Type B pancreatic cell (in vitro differentiated cells): ENCODE measurements at regions not wholly inside any gene's neighbourhood (a gene's known extent, or its start where the extent isn't known, plus 50 kb on each side); places are given as distances from the start of the nearest gene placed in this dataset.

Experiments used
- DNase-seq: peaks from one replicate; pipeline ENCODE4 v3.0.0; 2021; ENCODE audit warnings: mixed read lengths; ENCODE audit not compliant: unreplicated experiment; ENCODE audit errors: extremely low spot score
- H3K27ac Mint-ChIP-seq: 2 replicates; pipeline ENCODE4 v1.8.0; 2021; ENCODE audit warnings: mild to moderate bottlenecking, mixed read lengths
- H3K27me3 Mint-ChIP-seq: 2 replicates; pipeline ENCODE4 v1.8.0; 2021; ENCODE audit warnings: mixed read lengths
- H3K36me3 Mint-ChIP-seq: 2 replicates; pipeline ENCODE4 v1.8.0; 2021; ENCODE audit warnings: mixed read lengths
- H3K4me1 Mint-ChIP-seq: one replicate; pipeline ENCODE4 v1.8.0; 2021; ENCODE audit warnings: mixed read lengths; ENCODE audit not compliant: unreplicated experiment
- H3K4me3 Mint-ChIP-seq: 2 replicates; pipeline ENCODE4 v1.8.0; 2021; ENCODE audit warnings: mild to moderate bottlenecking, mixed read lengths
- H3K9me3 Mint-ChIP-seq: 2 replicates; pipeline ENCODE4 v1.8.0; 2021; ENCODE audit warnings: mixed read lengths
- TF ChIP-seq, protein P1 (sequence below): fragments of 200-600 bp; sonication (generic); conservative IDR thresholded peaks from 2 replicates; pipeline ENCODE4 v1.5.0; 2021; ENCODE audit warnings: antibody characterized with exemption, mild to moderate bottlenecking

- Mint-ChIP-seq H3K27me3 (no peaks in the 10 kb centered on the region), H3K4me3 (no peak overlapping the region), H3K9me3 (no peaks in the 10 kb centered on the region), H3K4me1 (peaks cover 19% of the 10 kb centered on the region), H3K27ac (no peak overlapping the region), H3K36me3 (peaks cover 4% of the 10 kb centered on the region)
- DNase-seq = no peak
- TF ChIP-seq, protein P1, sequence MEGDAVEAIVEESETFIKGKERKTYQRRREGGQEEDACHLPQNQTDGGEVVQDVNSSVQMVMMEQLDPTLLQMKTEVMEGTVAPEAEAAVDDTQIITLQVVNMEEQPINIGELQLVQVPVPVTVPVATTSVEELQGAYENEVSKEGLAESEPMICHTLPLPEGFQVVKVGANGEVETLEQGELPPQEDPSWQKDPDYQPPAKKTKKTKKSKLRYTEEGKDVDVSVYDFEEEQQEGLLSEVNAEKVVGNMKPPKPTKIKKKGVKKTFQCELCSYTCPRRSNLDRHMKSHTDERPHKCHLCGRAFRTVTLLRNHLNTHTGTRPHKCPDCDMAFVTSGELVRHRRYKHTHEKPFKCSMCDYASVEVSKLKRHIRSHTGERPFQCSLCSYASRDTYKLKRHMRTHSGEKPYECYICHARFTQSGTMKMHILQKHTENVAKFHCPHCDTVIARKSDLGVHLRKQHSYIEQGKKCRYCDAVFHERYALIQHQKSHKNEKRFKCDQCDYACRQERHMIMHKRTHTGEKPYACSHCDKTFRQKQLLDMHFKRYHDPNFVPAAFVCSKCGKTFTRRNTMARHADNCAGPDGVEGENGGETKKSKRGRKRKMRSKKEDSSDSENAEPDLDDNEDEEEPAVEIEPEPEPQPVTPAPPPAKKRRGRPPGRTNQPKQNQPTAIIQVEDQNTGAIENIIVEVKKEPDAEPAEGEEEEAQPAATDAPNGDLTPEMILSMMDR = no peak
Observed at GRCh38 chr4:182063651-182064050, 179.6 kb upstream of the TENM3 start.

GRCh38 chr4:182065255-182065654 is 177.9 kb upstream of the TENM3 start:
- peaks cover 4% of the 10 kb centered on the region for H3K36me3 Mint-ChIP-seq
- no peaks in the 10 kb centered on the region for H3K27me3 Mint-ChIP-seq
- TF ChIP-seq, protein P1 = no peak
- no peak overlapping the region for H3K4me3 Mint-ChIP-seq
- no peaks in the 10 kb centered on the region for H3K9me3 Mint-ChIP-seq
- DNase-seq = no peak
- H3K4me1 Mint-ChIP-seq = peaks cover 19% of the 10 kb centered on the region
- H3K27ac Mint-ChIP-seq = no peak overlapping the region

- Mint-ChIP-seq H3K27ac (no peak overlapping the region), H3K27me3 (no peaks in the 10 kb centered on the region), H3K9me3 (no peaks in the 10 kb centered on the region), H3K4me1 (peaks cover 19% of the 10 kb centered on the region), H3K36me3 (peaks cover 4% of the 10 kb centered on the region), H3K4me3 (no peak overlapping the region)
- no peak for DNase-seq
- TF ChIP-seq, protein P1 = no peak
Observed at GRCh38 chr4:182066037-182066436, 177.2 kb upstream of the TENM3 start.

- DNase-seq = no peak
- H3K36me3 Mint-ChIP-seq = peaks cover 2% of the 10 kb centered on the region
- no peak overlapping the region for H3K27ac Mint-ChIP-seq
- TF ChIP-seq, protein P1 = no peak
- H3K4me3 Mint-ChIP-seq = no peak overlapping the region
- peaks cover 15% of the 10 kb centered on the region for H3K4me1 Mint-ChIP-seq
- H3K9me3 Mint-ChIP-seq = no peaks in the 10 kb centered on the region
- H3K27me3 Mint-ChIP-seq = no peaks in the 10 kb centered on the region
Observed at GRCh38 chr4:182067828-182068227, 175.4 kb upstream of the TENM3 start.

GRCh38 chr4:182068920-182069319 is 174.3 kb upstream of the TENM3 start:
- Mint-ChIP-seq H3K9me3 (no peaks in the 10 kb centered on the region), H3K4me1 (peaks cover 8% of the 10 kb centered on the region), H3K4me3 (no peak overlapping the region), H3K36me3 (no peaks in the 10 kb centered on the region), H3K27ac (no peak overlapping the region), H3K27me3 (no peaks in the 10 kb centered on the region)
- DNase-seq = no peak
- TF ChIP-seq, protein P1 = no peak

- peaks cover 5% of the 10 kb centered on the region for H3K9me3 Mint-ChIP-seq
- H3K4me1 Mint-ChIP-seq = peaks cover 19% of the 10 kb centered on the region
- no peak overlapping the region for H3K4me3 Mint-ChIP-seq
- TF ChIP-seq, protein P1 = no peak
- no peak overlapping the region for H3K27ac Mint-ChIP-seq
- DNase-seq = no peak
- no peaks in the 10 kb centered on the region for H3K36me3 Mint-ChIP-seq
- H3K27me3 Mint-ChIP-seq = no peaks in the 10 kb centered on the region
Observed at GRCh38 chr4:182073278-182073677, 169.9 kb upstream of the TENM3 start.
